OCI-LY7 (cell line): ENCODE measurements at regions not wholly inside any gene's neighbourhood (a gene's known extent, or its start where the extent isn't known, plus 50 kb on each side); places are given as distances from the start of the nearest gene placed in this dataset.

ENCODE experiments used
- BruUV-seq: library from RNA; stranded (reverse); fragments of 400-500 nt; replicated peaks from 2 replicates; lab custom pipeline; 2021; lab: Mats Ljungman, UMichigan
- CTCF ChIA-PET: fragments of 300-600 bp; sonication (Branson Sonifier 250); formaldehyde crosslinking; loops from one replicate; lab custom pipeline; 2022; ENCODE audit warnings: antibody characterized with exemption; ENCODE audit not compliant: unreplicated experiment; lab: Charles Lee
- POLR2A ChIA-PET: fragments of 300-600 bp; sonication (Branson Sonifier 250); formaldehyde crosslinking; loops from one replicate; lab custom pipeline; 2022; ENCODE audit warnings: antibody characterized with exemption; lab: Charles Lee
- DNase-seq: peaks from one replicate; pipeline ENCODE4 v3.0.0-alpha.2; 2015; ENCODE audit warnings: low spot score
- H2AFZ ChIP-seq: fragments of 200-600 bp; sonication (generic), shearing (Covaris generic); 2 replicates; pipeline ENCODE4 v1.6.1; 2014; ENCODE audit warnings: mild to moderate bottlenecking, antibody characterized with exemption, low read length, moderate library complexity
- H3K27ac ChIP-seq: fragments of 200-600 bp; sonication (generic); 2 replicates; pipeline ENCODE4 v1.5.1; 2014; ENCODE audit warnings: mixed run types, low read depth, mild to moderate bottlenecking, moderate library complexity, low read length, inconsistent platforms; ENCODE audit not compliant: poor library complexity, severe bottlenecking
- H3K36me3 ChIP-seq: fragments of 200-600 bp; sonication (generic); 2 replicates; pipeline ENCODE4 v1.6.1; 2014; ENCODE audit warnings: mild to moderate bottlenecking, antibody characterized with exemption, low read length, moderate library complexity, mixed read lengths; ENCODE audit not compliant: insufficient read depth
- H3K4me1 ChIP-seq: fragments of 200-600 bp; sonication (generic); 2 replicates; pipeline ENCODE4 v1.5.1; 2014; ENCODE audit warnings: mild to moderate bottlenecking, low read length; ENCODE audit not compliant: insufficient read depth, poor library complexity, severe bottlenecking
- H3K4me2 ChIP-seq: fragments of 200-600 bp; sonication (generic); 2 replicates; pipeline ENCODE4 v1.6.1; 2014; ENCODE audit warnings: mild to moderate bottlenecking, low read length
- H3K4me3 ChIP-seq: fragments of 200-600 bp; sonication (generic); 2 replicates; pipeline ENCODE4 v1.5.1; 2014; ENCODE audit warnings: mild to moderate bottlenecking, low read depth, low read length; ENCODE audit not compliant: poor library complexity, severe bottlenecking
- H3K79me2 ChIP-seq: fragments of 200-600 bp; sonication (generic); 2 replicates; pipeline ENCODE4 v1.6.1; 2016; ENCODE audit warnings: low read depth, mild to moderate bottlenecking, low read length, moderate library complexity, mixed read lengths; ENCODE audit not compliant: insufficient read depth
- H3K9me2 ChIP-seq: fragments of 200-600 bp; sonication (generic); 2 replicates; pipeline ENCODE4 v1.6.1; 2016; ENCODE audit warnings: mild to moderate bottlenecking, low read length, mixed read lengths; ENCODE audit not compliant: insufficient read depth
- H3K9me3 ChIP-seq: fragments of 200-600 bp; sonication (generic); 2 replicates; pipeline ENCODE4 v1.6.1; 2014; ENCODE audit warnings: mild to moderate bottlenecking, mixed run types, low read length, mixed read lengths
- H4K20me1 ChIP-seq: fragments of 200-600 bp; sonication (generic); 2 replicates; pipeline ENCODE4 v1.6.1; 2014; ENCODE audit warnings: mild to moderate bottlenecking, antibody characterized with exemption, low read length, moderate library complexity, mixed read lengths; ENCODE audit not compliant: insufficient read depth
- CTCF ChIP-seq: fragments of 200-600 bp; sonication (generic); conservative IDR thresholded peaks from 2 replicates; pipeline ENCODE4 v1.5.1; 2014; ENCODE audit warnings: mild to moderate bottlenecking, antibody characterized with exemption, low read length, moderate library complexity, mixed read lengths
- EZH2phosphoT487 ChIP-seq: fragments of 200-600 bp; sonication (generic); IDR thresholded peaks from 2 replicates; pipeline ENCODE4 v1.6.1; 2018; ENCODE audit warnings: low read depth, borderline replicate concordance, mild to moderate bottlenecking, mixed run types, antibody characterized with exemption, low read length, moderate library complexity, mixed read lengths
- intact Hi-C: fragments of 100-400 bp; cut with micrococcal nuclease; formaldehyde crosslinking; loops from one replicate; pipeline ENCODE4 v1.10.0; 2022; ENCODE audit not compliant: unreplicated experiment

- no peaks in the 10 kb centered on the region for H3K4me1 ChIP-seq
- intact Hi-C loops, result no loop called here
- no peak overlapping the region for H2AFZ ChIP-seq
- H3K4me2 ChIP-seq, result no peak overlapping the region
- no peaks in the 10 kb centered on the region for H4K20me1 ChIP-seq
- no peak overlapping the region for H3K27ac ChIP-seq
- H3K4me3 ChIP-seq, result no peak overlapping the region
- no peaks in the 10 kb centered on the region for H3K9me3 ChIP-seq
- TF ChIP-seq EZH2phosphoT487 (no peak), CTCF (no peak)
- CTCF ChIA-PET, result no interaction called here
- H3K36me3 ChIP-seq, result no peaks in the 10 kb centered on the region
- no TSS peak for BruUV-seq
- no peaks in the 10 kb centered on the region for H3K79me2 ChIP-seq
- H3K9me2 ChIP-seq, result no peaks in the 10 kb centered on the region
- POLR2A ChIA-PET, result interaction anchor here (0.6 to 0.9 kb wide), 2 partner anchors 15 to 113 kb away, joined by 3 to 4 read pairs; no protein-coding TSS in a partner anchor
- DNase-seq, result no peak
These were observed 273.3 kb upstream of the RASGEF1B start for GRCh38 chr4:81745050-81745449.

- no peak overlapping the region for H2AFZ ChIP-seq
- no peaks in the 10 kb centered on the region for H3K9me3 ChIP-seq
- ChIA-PET CTCF (no interaction called here), POLR2A (interaction anchor here (0.7 to 0.9 kb wide), 2 partner anchors 14 to 253 kb away, joined by 3 to 4 read pairs; no protein-coding TSS in a partner anchor)
- no peaks in the 10 kb centered on the region for H3K36me3 ChIP-seq
- TF ChIP-seq CTCF, result no peak
- no peak for TF ChIP-seq EZH2phosphoT487
- no peaks in the 10 kb centered on the region for H3K79me2 ChIP-seq
- no peak overlapping the region for H3K27ac ChIP-seq
- no TSS peak for BruUV-seq
- H3K4me3 ChIP-seq, result no peak overlapping the region
- no peaks in the 10 kb centered on the region for H3K4me1 ChIP-seq
- intact Hi-C loops, result no loop called here
- no peaks in the 10 kb centered on the region for H3K9me2 ChIP-seq
- H4K20me1 ChIP-seq, result no peaks in the 10 kb centered on the region
- DNase-seq, result no peak
- no peak overlapping the region for H3K4me2 ChIP-seq
These were observed 272.2 kb upstream of the RASGEF1B start for GRCh38 chr4:81743731-81744435.

- Histone ChIP-seq H3K9me3 (no peaks in the 10 kb centered on the region), H2AFZ (no peak overlapping the region), H3K4me2 (no peak overlapping the region), H3K4me3 (no peak overlapping the region), H3K27ac (no peak overlapping the region), H3K36me3 (no peaks in the 10 kb centered on the region), H3K9me2 (no peaks in the 10 kb centered on the region), H3K4me1 (no peaks in the 10 kb centered on the region), H3K79me2 (no peaks in the 10 kb centered on the region), H4K20me1 (no peaks in the 10 kb centered on the region)
- TF ChIP-seq EZH2phosphoT487 (no peak), CTCF (no peak)
- CTCF ChIA-PET, result no interaction called here
- DNase-seq, result no peak
- intact Hi-C loops, result no loop called here
- POLR2A ChIA-PET, result interaction anchor here (0.5 to 0.9 kb wide), 4 partner anchors 17 to 142 kb away, joined by 3 read pairs; no protein-coding TSS in a partner anchor
- no TSS peak for BruUV-seq
These were observed 268.8 kb upstream of the RASGEF1B start for GRCh38 chr4:81740487-81740886.
